HG03571 (cell line): ENCODE measurements at regions not wholly inside any gene's neighbourhood (a gene's known extent, or its start where the extent isn't known, plus 50 kb on each side); places are given as distances from the start of the nearest gene placed in this dataset.

ENCODE experiments used
- ATAC-seq: cut with Tn5 transposase; IDR thresholded peaks from one replicate; pipeline ENCODE4 v1.9.1; 2021; ENCODE audit not compliant: unreplicated experiment

DNA sequence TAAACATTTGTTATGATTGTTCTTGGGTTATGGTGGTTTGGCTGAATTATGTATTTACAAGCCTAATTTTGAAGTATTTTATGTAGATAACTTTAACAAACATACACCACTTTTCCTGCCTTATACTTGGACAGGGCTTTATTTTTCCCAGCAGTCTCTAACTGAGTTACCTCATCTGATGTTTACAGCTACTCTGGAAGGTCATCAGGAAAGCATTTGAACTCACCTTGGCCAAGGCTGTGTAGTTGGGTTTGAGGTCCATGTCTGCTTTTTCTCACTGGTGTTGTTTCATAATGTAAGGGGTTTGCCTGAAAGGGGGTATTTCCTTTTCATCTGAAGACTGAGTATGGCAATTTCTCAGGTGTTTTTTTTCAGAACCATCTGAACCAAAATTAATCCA is 193.5 kb downstream of the RWDD3 start:
- no peak for ATAC-seq

DNA sequence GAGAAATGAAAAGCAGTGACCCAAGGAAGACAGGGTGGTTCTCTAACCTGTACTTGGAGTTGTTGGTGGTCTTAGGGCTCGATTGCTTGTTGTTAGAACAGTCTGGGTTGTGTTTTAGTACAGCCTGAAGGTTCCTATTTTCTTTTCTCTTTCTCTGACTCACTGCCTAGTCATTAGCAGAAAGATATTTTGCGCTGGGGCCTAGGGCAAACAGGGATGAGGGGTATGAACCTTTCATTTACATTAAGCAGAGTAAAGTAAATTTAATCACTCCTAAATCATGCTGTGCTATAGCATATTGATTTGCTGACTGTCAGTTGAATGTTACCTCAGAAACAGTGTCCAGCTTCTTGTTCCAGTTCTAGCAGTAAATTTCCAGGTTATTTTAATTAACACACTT is 197.2 kb downstream of the RWDD3 start:
- no peak for ATAC-seq

DNA sequence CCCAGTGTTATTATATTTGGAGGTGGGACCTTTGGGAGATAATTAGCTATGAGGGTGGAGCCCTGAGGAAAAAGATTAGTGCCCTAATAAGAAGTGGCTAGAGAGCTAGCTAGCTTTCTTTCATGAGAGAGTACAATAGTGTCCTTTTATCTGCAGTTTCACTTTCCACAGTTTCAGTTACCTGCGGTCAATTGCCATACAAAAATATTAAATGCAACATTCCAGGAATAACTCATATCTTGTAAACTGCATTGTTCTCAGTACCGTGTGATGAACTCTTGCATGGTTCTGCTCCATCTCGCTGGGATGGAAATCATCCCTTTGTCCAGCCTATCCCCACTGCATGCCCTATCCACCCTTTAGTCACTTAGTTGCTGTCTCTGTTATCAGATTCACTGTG is 201.6 kb downstream of the RWDD3 start:
- no peak for ATAC-seq

DNA sequence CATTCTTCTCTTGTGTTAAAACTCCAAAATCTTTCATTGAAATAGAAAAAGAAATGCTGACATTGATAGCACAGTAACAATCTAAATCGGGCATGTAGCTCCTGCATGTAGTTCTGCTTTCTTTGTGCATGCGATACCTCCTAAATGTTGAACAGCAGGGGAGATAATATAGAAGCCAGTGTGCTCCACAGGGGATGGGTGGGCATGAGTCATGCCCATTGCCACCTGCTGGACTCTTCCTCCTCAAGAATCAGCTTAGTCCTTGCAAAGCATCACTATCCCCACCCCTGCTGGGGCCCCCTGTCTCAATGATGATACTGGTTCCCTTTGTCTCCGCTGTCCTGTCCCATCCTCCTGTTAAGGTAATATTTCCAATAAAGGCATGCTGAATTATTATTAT is 203.0 kb downstream of the RWDD3 start:
- no peak for ATAC-seq

DNA sequence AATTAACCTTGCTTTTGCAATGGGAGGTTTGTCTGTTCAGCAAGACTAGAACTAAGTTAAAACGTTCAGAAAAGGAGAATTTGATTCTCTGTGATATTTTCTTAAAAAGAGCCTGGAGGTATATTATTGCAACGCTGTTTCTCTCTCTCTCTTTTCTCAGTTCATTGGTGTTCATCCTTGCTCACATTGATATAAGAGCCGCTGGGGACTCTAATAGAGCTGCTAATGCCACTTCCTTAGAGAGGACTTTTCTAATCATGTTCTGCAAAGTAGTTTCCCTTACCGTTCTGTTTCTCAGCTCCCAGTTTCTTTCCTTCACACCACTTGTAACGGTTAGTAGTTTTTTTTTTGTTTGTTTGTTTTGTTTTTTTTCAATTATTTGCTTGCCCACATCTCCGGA is 203.8 kb downstream of the RWDD3 start:
- ATAC-seq: no peak

DNA sequence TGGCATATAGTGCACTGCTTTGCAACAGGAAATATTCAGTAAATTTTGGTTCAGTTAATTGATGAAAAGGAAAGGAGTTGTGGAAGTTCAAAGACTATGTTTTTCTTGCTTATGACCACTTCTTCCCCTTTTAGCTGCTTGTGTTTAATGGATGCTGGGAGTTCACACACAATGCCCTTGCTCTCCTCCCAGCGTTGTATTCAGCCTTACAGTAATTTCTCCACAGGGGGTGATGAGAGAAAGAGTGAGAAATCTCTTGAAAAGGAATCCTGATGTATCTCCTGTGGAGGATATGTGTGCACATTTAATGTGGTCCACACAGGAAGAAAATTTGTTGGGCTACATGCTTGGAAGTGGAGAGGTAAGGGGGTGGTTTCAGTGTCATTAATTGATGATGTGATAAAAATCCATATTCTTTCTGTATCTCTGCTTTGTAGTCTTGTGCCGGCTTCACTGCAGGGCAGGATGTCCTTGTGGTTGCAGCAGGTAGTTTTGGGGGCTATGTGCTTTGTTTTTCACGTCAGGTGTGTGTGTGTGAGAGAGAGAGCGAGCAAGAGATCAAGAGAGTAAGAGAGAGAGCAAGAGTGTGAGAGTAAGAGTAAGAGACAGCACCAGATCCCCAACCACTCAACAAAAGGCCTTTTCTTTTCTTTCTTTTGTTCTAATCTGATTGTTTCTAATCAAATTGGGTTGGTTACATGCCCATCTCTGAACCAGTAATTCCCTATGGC is 204.4 kb downstream of the RWDD3 start:
- no peak for ATAC-seq

DNA sequence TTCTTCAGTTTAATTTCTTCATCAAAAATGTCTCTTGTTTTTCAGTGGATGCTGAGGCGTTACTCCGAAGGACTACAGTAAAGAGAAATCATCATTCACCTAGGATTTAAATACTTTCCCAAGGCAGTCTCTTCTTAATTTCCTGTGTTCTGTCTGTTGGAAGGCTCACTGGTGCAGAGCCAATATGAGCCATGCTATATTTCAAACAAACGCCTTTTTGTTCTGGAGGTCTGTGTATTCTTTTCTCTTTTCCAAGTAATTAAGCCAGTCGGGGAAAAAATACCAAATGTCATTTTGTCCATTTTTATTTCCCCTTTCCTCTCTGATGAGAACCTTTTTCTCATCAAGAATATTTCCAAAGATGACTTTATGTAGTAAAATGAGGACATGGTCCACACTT is 206.5 kb downstream of the RWDD3 start:
- no peak for ATAC-seq

DNA sequence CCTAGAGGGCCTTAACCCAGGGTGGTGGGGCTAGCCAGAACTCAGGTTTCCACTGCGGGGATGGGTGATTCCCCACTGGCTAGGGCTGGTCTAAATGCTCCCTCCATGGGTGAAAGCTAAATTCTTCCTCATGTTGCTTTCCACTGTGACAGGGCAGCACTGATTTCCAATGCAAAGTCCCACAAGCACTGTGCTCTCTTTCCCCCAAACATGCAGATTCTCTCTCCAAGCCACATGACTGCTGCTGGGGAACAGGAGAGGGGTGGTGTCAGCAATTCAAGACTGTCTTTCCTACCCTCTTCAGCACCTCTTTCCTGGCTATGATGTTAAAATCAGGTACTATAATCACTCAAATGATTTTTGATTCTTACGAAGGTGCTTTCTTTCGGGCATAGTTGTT is 215.5 kb downstream of the RWDD3 start:
- no peak for ATAC-seq

DNA sequence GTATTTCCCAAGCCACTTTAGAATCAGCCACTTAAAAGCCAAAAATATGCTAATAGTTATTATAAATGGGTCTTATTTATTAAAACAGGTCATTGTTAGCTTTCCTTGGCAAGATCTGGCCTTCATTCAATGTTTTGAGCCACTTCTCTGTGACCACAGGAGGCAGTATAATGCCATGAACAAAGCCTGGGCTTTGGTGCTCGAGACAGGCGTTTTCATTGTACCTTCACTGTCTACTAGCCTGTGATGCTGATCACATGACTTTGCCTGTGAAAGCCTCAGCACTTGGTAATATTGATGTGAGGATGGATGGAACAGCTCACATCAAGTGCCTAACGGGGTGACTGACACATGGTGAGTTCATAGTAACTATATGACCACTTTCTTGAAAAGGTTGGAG is 217.0 kb downstream of the RWDD3 start:
- ATAC-seq: no peak

DNA sequence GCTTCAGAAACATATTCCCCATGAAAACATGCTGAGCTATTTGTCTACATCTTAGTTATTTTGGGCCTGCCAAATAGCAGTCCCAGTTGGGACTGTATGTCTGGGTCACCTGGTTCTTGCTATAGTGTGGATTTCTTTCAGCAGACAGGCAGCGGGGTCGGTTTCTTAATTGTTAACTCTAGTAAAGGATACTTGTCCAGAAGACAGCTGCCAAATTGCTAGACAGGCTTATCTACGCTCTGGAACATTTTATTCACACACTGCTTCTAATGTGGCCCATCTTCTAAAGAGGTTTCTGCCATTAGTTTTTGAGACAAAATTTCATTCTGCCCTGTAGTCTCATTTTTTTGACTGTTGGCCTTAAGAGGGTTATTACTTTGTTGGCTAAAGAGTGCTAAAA is 217.9 kb downstream of the RWDD3 start:
- ATAC-seq: no peak

DNA sequence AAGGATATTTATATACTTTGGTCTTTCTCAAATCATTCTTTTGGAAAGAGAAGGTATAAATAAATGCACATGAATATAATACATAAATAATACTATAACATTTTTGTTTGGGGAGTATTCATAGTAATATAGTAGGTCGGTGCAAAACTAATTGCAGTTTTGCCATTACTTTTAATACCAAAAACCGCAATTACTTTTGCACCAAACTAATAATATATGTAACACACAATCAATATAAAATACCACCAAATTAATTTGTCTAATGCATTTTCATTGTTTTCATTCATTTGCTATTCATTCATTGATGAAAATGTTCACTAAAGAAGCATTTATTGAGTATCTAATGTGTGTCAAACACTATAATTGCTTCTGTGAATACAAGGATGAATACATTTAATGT is 219.0 kb downstream of the RWDD3 start:
- no peak for ATAC-seq

DNA sequence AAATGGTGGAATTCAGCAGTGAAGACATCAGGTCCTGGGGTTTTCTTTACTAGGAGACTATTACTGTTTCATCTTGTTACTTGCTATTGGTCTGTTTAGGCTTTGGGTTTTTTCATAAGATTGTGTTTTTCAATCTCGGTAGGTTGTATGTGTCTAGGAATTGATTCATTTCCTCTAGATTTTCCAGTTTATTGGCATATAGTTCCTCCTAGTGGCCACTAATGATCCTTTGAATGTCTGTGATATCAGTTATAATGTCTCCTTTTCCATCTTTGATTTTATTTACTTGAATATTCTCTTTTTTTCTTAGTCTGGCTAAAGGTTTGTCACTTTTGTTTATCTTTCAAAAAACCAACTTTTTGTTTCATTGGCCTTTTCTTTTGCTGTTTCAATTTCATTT is 233.0 kb downstream of the RWDD3 start:
- no peak for ATAC-seq

DNA sequence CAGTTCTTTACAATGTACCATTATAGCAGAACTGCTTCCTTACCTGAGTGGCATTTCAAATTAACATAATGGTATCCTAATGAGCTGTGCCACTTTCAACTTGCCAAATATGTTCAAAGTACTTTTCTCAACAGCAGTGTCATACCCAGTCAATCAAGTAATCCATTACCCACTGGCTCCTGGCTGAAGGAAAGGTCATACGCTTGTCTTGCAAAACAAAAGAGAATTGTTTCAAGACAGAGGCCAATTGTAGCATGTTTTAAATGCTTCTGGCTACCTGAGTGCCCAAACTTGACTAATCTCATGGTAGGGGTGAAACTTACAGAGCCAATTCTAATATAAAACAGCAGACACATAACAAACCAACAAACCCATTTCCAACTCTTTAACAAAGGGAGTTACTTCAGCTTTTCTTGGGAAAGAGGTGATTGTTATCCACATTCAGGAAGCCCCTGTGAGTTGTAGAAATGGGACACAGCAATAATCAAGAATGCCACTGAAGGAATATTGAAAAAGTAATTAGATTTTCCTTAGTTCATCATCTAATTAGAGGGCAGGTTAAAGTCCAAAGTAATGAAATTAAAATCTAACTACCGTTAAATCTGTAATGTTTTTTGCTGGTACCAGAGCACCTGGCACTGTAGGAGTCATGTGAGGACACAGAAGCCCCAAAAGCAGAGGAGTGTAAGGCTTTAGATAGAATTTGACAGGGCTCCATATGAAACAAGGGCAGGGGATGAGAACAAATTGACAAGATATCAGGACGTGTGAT is 241.9 kb downstream of the RWDD3 start:
- ATAC-seq: no peak

DNA sequence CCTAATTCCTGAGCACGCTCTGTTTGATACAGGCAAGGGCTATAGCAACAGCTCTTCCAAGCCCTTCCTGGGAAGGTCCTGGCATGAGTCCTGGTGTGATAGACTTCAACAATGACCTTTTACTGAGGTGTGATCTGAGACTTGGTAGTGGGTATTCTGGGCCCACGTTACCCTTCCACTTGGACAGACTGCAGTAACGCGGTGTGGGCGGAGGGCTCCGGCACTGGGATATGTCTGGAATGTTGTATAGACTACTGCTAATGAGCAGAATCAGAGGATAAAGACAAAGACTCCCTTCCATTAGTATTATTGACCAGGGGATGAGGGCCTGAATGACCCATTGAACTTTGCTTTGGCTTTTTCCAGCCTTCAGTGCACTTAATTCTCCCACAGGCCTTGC is 262.3 kb downstream of the RWDD3 start:
- ATAC-seq: no peak

DNA sequence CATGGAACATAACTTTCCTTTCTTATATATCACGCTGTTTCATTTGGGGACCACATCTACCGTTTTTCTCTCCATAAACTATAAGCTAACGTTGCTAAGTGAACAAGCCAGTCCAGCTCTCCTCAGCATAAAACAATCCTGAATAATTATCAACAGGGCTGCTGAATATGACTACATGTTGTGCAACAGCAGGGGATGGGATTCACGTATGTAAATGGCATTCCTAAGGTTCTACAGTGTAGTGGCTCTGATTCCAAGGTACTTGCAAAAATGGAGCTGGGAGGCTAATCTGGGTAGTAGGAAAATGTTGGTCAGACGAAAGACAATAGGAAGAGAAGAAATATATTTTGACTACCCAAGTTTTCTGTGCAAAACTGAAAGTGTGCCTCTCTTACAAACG is 262.8 kb downstream of the RWDD3 start:
- no peak for ATAC-seq

DNA sequence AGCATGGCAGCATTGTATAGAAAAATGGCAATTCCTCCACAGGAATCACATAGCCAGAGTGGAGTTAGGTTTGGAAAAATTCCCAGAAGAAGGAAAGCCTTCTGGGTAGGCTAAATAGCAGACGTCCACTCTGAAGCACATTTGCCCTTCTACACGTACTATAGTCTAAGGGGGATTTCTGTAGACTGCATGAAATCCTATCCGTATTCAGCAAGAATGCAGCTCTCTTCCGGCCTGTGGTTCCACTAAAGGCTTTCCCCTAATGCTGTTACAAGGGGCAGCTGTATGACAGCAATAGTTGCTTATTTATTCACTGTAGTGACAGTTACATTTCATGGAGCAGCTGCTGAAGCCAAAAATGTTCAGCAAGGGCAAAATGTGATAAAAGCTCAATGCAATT is 263.6 kb downstream of the RWDD3 start:
- no peak for ATAC-seq

DNA sequence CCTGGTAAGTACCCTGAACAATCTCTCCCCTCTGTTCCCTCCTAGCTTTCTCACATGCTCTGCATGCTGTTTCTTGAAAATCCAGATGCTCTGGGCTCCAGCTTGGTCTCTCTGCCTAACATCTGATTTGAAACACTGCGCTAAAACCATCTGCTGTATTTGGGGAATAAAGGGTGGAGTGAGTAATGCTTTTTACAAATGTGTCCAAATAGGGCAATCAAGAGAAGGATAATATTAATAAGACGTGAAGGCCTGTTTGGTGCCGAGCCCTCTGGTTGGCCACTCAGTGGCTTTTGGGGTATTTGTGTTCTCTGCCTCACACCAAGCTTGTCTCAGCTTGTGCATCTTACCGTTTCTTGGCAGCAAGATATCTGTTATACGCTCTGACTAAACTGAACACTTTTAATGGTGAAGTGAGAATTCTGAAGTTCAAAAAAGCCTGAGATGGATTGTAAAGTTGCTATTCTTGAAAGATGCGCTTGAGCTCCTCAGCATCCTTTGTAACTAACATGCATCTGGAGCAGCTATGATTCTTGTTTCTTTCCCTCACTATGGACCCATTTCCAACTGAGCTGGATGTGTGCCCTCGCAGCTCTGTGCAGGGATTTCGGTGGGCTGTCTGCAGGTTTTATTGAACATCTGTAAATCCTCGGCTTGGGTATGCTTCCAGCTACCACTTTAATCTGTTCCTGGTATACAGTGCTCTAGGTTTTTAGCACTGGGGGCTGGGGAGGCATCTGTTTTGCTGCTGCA is 269.4 kb downstream of the RWDD3 start:
- no peak for ATAC-seq

DNA sequence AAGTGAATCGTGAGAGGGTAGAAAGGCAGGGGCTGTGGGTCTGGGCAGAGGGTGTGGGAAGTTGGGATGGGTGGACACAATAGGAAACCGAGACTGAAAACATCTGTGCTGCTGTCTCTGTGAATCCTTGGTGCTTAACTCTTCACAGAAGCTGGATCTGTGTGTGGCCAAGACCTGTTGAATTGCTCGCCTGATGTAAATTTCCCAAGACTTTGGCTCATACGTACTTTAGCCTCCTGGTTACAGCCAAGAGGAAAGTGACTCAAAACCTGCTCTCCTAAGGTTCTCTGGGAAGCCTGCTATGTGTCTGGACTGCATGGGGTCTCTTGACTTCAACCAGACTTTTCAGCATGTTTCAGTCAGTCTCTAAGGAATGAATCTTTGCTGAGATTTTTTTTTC is 270.3 kb downstream of the RWDD3 start:
- no peak for ATAC-seq

DNA sequence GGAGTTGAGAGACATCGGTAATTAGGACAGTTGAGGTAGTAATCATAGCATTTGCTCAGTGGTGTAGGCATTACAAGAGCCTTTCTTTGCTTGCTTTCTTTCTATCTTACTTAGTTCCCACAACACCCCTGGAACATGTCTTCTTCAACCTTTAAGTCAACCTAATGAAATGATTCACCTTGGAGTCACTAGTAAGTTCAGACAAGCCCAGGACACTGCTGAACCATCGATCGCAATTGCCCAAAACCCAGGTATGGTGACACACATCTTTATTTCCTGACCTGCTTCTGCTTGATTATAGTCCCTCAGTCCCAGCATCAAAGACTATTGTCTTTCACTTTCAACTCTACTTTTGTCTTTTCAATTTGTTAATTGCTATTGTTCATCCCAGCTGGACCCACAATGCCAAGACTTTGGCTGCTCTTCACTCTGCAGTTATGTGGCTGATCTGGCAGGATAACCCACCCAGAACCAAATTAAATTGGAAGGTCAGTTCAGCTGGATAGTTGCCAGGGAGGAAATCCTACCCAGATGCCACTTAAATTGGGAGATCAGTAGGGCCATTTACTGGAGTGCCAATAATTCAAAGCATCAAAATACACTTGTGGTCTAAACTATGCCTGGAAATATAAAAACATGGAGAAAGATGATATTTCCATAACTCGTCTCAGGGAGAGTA is 272.9 kb downstream of the RWDD3 start:
- ATAC-seq: no peak

DNA sequence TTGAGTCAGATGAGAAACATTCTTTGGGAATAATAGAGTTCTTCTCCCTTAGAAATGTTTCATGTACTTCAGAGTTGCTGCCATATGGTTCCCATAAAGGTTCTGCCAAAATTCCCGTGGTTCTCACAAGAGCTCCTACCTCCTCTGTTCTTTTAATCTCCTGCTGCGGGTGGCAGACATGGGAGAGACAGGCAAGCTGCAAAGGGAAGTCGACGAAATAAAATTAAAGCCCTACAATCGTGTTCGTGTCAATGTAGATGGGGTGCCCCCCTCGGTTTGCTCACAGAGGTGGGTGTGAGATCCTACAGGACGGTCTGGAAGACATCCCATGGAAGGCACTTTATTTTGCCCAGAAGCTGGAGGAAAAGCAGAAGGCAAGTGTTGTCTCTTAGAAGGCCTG is 276.0 kb downstream of the RWDD3 start:
- no peak for ATAC-seq

DNA sequence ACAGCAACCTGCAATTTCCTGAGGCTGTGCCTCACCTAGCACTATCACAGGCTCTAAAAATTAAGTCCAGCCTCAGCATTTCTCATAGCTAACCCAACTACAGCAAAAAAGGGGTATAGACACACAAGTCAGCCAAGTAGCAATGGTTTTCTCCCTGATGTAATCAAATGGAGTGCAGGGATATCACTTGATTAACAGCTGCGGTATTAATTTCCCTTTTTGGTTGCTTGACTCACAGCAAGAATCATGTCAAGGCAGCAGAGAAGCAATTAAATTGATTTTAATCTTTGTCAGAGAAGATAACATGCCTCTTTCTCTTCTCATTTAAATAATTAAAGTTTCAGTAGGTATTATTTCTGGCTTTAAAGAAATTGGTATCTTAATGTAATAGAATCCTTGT is 278.9 kb downstream of the RWDD3 start:
- no peak for ATAC-seq

DNA sequence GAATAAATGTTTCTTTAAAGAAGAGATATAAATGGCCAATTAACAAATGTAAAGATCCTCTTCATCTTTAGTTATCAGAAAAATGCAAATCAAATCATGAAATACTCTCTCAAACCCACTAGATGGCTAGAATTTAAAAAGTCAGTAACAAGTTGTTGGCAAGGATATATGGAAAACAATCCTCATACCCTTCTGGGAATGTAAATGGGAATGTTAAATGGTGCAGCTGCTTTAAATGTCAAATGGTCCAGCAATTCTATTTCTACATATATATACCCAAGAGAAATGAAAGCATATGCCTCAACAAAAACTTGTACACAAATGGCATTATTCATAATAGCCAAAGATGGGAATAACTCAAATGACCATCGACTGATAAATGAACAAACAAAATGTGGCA is 283.5 kb downstream of the RWDD3 start:
- no peak for ATAC-seq
